HG03520 (cell line): ENCODE measurements at regions not wholly inside any gene's neighbourhood (a gene's known extent, or its start where the extent isn't known, plus 50 kb on each side); places are given as distances from the start of the nearest gene placed in this dataset.
"Not testable (repeated sequence)": the region's sequence is repeated elsewhere in the genome, so short reads cannot be mapped to it uniquely, and the experiment has no call there.

ENCODE experiments used
- ATAC-seq: cut with Tn5 transposase; IDR thresholded peaks from one replicate; pipeline ENCODE4 v1.9.1; 2021; ENCODE audit warnings: mild to moderate bottlenecking, moderate library complexity; ENCODE audit not compliant: unreplicated experiment

GRCh38 chr5:158049459-158049858 is 190.5 kb upstream of the CLINT1 start:
- ATAC-seq = no peak

- no peak for ATAC-seq
Measured at GRCh38 chr5:158045696-158046095, 186.8 kb upstream of the CLINT1 start.

- ATAC-seq = no peak
Measured at GRCh38 chr5:158039911-158040347, 181.0 kb upstream of the CLINT1 start.

GRCh38 chr5:158039441-158039840 is 180.5 kb upstream of the CLINT1 start:
- no peak for ATAC-seq

GRCh38 chr5:158036983-158037595 is 178.1 kb upstream of the CLINT1 start:
- not testable (repeated sequence) for ATAC-seq

- ATAC-seq = not testable (repeated sequence)
Measured at GRCh38 chr5:158034586-158034985, 175.6 kb upstream of the CLINT1 start.

GRCh38 chr5:158033724-158034123 is 174.8 kb upstream of the CLINT1 start:
- no peak for ATAC-seq

- no peak for ATAC-seq
Measured at GRCh38 chr5:158033076-158033475, 174.1 kb upstream of the CLINT1 start.

- ATAC-seq = no peak
Measured at GRCh38 chr5:158032246-158032645, 173.3 kb upstream of the CLINT1 start.

- ATAC-seq = no peak
Measured at GRCh38 chr5:158027806-158028775, 169.1 kb upstream of the CLINT1 start.

- ATAC-seq = no peak
Measured at GRCh38 chr5:158026304-158027031, 167.5 kb upstream of the CLINT1 start.

- no peak for ATAC-seq
Measured at GRCh38 chr5:158023266-158023665, 164.3 kb upstream of the CLINT1 start.

- no peak for ATAC-seq
Measured at GRCh38 chr5:158022837-158023236, 163.9 kb upstream of the CLINT1 start.

- no peak for ATAC-seq
Measured at GRCh38 chr5:158022393-158022792, 163.4 kb upstream of the CLINT1 start.

- ATAC-seq = no peak
Measured at GRCh38 chr5:158020555-158021418, 161.8 kb upstream of the CLINT1 start.

- no peak for ATAC-seq
Measured at GRCh38 chr5:158017469-158017868, 158.5 kb upstream of the CLINT1 start.

GRCh38 chr5:158014372-158014771 is 155.4 kb upstream of the CLINT1 start:
- ATAC-seq = no peak

GRCh38 chr5:158013939-158014338 is 155.0 kb upstream of the CLINT1 start:
- ATAC-seq = no peak

- ATAC-seq = no peak
Measured at GRCh38 chr5:158013303-158013702, 154.4 kb upstream of the CLINT1 start.

GRCh38 chr5:158011422-158011821 is 152.5 kb upstream of the CLINT1 start:
- no peak for ATAC-seq
